NOMO-1 treated with dmso at 0.1 percent for 144 hours (cell line): ENCODE measurements at regions not wholly inside any gene's neighbourhood (a gene's known extent, or its start where the extent isn't known, plus 50 kb on each side); places are given as distances from the start of the nearest gene placed in this dataset.
"Not testable (repeated sequence)": the region's sequence is repeated elsewhere in the genome, so short reads cannot be mapped to it uniquely, and the experiment has no call there.

Experiments used
- DNase-seq: peaks from one replicate; lab custom pipeline; 2025; ENCODE audit not compliant: unreplicated experiment; lab: John Stamatoyannopoulos, UW

DNA sequence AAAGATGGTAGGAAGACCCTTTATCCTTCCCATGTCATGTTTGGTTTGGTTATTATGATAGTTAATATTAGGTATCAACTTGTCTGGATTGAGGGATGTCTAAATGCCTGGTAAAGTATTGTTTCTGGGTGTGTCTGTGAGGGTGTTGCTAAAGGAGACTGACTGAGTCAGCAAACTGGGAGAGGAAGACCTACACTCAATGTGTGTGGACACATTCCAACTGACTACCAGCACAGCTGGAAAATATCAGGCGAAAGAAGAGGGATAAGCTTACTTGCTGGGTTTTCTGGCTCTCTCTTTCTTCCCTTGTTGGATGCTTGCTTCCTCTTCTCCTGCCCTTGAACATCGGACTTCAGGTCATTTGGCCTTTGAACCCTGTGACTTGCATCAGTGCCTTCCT, 1227.6 kb upstream of the EPHA6 start:
- no peak for DNase-seq

DNA sequence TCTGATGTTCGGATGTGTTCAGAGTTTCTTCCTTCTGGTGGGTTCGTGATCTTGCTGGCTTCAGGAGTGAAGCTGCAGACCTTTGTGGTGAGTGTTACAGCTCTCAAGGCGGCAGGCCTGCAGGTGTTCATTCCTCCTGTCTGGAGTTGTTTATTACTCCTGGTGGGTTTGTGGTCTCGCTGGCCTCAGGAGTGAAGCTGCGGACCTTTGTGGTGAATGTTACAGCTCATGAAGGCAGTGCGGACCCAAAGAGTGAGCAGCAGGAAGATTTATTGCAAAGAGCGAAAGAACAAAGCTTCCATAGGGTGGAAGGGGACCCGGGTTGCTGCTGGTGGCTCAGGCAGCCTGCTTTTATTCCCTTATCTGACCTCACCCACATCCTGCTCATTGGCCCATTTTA, 1226.8 kb upstream of the EPHA6 start:
- not testable (repeated sequence) for DNase-seq

DNA sequence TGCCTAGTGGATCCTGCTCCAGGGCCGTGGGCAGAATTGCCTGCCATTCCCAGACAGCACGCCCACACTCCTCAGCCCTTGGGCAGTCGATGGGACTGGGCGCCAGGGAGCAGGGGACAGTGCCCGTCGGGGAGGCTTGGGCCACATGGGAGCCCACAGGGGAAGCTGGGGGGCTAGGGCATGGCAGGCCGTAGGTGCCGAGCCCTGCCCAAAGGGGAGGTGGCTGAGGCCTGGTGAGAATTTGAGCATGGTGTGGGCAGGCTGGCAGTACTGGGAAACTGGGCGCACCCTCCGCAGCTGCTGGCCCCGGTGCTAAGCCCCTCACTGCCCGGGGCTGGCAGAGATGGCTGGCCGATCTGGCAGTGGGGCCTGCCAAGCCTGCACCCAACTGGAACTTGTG, 1225.9 kb upstream of the EPHA6 start:
- DNase-seq = no peak

DNA sequence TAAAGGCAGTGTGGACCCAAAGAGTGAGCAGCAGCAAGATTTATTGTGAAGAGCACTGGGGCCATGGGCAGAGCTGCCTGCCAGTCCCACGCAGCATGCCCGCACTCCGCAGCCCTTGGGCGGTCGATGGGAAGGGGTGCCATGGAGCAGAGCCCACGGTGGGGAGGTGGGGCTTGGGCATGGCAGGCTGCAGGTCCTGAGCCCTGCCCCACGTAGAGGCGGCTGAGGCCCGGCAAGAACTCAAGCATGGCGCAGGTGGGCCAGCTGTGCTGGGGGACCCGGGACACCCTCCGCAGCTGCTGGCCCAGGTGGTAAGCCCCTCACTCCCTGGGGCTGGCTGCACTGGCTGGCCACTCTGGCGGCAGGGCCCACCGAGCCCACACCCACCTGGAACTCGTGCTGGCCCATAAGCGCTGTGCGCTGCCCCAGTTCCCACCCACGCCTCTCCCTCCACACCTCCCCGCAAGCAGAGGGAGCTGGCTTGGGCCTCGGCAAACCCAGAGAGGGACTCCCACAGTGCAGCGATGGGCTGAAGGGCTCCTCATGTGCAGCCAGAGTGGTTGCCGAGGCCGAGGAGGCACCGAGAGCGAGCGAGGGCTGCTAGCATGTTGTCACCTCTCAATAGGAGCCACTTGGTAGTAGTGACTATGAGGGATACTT, 1218.8 kb upstream of the EPHA6 start:
- DNase-seq = no peak

DNA sequence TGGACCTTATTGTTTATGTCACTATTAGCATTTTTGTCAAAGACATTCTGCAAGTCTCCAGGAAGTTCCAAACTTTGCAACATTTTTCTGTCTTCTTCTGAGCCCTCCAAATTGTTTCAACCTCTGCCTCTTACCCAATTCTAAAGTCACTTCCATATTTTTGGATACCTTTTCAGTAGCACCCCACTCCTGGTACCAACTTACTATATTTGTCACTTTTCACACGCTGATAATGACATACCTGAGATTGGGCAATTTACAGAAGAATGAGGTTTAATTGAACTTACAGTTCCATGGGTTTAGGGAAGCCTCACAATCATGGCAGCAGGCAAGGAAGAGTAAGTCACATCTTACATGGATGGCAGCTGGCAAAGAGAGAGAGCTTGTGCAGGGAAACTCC, 1206.5 kb upstream of the EPHA6 start:
- DNase-seq = no peak

DNA sequence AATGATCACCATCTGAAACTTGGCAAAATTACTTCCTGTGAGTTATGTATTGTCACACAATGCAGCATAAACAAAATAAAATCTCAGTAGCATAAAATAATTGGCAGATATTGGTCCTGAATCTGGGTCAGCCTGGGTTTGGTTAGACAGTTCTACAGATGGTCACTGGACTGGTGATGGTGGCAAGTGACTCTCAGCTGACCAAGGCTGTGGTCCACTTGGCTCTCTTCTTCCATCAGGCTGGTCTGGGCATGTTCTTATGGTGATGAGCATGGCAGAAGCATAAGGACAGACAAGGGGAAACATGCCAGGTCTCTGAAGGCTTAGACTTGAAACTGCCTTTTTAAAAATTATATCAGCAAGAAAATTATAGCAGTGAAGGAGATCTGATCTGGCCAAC, 1205.0 kb upstream of the EPHA6 start:
- DNase-seq = no peak

DNA sequence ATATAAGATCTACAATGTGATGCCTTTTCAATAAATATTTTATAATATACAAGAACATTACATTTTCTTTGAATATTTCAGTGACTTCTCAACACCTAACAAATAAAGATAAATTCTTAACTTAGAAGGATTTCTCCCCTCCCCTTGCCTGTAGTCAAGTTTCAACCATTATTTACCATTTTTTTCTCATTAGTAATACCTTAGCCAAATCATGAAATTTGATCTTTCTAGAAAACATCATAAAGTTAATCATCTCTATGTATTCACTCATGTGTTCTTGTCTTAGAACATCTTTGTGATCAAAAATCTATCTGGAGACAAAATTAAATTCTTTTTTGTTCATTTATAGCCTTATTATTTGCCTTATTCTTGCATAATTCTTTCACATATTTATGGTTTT, 1201.8 kb upstream of the EPHA6 start:
- DNase-seq = no peak

DNA sequence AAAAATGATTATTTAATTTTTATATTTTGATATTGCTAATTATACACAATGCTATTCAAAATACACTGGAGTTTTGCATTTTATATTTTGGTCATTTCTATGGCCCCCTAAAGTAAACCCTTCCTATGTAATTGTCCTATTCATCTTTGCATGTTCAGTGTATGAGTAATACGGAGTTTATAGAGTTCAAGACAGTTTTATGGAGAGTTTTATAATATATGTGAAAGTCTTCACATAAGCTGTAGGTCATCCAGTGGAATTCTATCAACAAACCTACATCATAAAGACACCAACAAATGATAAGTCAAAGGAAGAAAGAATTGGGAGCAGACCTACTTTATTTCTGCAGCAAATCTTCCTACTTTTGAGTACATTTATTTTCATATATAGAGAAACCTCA, 1200.4 kb upstream of the EPHA6 start:
- no peak for DNase-seq

DNA sequence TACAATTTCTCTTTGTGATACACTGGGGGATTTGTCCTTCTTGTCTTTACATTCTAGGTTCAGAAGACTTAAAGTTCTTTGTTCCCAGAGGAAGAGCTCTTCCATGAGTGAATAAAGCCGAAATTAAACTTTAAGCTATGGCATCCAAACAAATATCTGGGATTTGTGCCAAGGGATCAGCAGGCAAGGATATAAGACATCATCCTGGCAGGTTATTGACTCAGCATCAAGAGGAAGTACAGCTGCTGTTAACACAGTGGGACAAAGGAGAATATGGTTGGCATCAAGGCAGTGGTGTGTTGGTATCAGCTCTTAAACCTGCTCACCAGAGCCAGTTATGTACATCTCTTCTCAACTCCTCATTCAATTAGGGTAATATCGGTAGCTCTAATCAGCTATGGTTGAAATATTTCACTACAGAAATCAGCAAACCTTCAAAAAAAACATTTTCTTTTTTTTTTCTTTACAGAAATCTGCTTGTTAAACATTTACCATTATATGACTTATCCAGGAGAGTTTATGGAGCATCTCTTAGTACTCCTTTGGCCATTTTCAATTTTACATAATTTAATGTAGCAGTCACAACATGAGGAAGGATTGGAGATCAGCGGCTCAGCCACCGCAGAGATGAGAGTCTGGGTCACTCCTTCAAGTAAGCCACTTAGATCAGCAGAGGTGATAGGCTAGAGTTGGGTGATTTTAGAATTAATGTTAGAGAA, 1198.6 kb upstream of the EPHA6 start:
- DNase-seq = no peak

DNA sequence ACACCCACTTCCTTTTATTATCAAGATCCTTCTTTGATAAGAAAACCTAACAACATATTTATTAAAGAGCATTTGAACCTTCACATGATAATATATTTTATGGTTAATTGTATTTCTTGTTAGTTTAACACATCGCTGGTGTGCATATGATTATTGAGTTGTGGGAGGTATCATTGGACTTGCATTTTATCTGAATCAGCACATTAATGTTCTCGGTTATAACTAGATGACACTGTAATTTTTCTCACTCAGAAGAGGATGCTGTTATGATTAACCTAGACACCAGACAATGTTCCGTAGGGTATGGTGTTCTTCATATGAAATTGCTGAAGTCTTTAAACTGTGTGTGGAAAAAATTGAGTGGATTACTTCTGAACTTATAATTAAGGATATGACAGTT, 1188.3 kb upstream of the EPHA6 start:
- no peak for DNase-seq

DNA sequence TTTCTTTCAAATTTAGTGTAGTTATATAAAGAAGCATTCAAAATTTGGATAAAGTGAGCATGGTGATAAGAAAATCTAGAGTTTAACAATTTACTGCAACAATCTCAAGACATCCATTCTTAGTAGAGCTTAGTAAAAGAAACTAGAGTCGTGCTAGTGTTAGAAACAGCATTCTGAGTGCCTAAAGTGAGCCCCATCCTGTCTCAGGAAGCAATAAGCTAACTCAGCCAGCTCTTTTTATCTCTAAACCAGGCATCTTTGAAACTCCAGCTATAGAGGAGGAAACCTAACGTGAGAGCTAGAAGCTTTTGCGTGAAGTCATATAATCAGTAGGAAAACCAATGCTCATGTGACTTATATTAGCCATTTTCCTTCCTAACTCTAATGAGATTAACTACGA, 1187.1 kb upstream of the EPHA6 start:
- DNase-seq = no peak

DNA sequence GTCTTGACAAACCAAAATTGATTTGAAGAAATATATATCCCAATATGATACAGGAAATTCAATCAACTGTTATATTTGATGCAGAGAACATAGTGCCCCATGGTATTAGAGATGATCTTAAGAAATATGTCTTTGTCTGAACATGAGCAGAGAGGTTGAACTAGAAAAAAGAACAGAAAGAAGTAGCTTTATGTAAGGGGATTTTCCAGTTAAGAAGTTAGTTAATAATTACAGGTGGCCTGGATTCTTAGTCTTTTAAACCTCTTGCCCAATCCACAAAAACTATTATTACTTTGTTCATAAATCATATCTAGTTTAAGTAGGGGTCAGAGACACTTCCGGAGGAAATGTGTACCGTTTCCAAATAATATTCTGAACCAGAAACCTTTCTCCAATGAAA, 1186.7 kb upstream of the EPHA6 start:
- DNase-seq = no peak

DNA sequence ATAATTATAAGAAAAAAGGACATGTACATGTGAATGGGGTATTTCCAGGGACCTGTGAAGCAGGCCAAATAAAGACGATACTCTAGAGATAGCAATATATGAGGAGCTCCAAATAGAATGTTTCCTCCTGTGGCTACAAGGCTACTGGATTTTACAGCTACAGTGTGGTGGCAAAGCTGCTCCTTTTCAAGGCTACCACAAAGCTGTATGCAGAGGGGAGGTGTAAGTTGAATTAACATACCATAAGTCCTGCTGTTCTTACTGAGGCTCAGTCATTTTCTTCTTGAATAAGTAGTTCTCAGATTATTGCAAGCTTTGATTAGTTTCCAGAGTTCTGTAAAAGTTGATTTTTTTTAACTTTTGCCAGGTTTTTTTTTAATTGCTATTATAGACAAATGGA, 1184.6 kb upstream of the EPHA6 start:
- DNase-seq = no peak

DNA sequence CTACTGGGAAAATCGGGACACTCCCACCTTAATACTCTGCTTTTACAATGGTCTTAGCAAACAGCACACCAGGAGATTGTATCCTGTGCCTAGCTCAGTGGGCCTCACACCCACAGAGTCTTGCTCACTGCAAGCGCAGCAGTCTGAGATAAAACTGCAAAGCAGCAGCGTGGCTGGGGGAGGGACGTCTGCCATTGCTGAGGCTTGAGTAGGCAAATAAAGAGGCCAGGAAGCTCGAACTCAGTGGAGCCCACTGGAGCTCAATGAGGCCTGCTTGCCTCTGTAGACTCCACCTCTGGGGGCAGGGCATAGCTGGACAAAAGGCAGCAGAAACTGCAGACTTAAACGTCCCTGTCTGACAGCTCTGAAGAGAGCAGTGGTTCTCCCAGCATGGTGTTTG, 1169.1 kb upstream of the EPHA6 start:
- DNase-seq = no peak

DNA sequence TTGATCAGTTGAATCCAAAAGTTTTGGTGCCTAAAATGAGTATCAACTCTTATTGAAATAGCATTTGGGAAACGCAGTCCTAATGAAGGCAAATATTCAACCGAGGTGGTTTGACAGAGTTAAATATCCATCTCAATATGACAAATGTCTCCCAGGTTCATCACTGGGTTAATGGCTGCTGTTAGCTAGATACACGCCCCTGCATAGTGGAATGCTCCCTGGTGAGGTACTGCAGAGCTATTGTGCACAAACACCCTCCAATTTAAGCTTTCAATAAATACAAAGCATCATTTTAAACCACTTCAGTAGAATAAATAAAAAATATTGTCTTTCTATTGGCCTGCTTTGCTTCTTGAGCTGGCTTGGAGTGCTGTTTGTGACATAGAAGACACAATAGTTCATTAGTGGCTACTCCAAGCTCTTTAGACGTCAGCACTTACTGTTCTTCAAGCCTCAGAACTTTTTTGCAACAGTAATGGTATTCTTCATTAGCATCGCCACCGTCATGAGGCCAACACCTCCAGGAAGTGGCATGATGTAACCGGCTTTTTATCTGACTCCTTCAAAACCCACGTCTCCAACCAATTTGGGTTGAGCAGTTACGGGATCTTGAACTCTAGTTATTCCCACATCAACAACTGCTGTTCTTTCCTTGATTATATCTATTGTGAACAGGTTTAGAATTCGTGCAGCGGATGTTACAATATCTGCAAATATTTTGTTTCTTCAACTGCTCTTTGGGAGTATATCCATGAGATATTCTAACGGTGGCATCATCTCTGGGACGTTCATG, 1159.6 kb upstream of the EPHA6 start:
- no peak for DNase-seq

DNA sequence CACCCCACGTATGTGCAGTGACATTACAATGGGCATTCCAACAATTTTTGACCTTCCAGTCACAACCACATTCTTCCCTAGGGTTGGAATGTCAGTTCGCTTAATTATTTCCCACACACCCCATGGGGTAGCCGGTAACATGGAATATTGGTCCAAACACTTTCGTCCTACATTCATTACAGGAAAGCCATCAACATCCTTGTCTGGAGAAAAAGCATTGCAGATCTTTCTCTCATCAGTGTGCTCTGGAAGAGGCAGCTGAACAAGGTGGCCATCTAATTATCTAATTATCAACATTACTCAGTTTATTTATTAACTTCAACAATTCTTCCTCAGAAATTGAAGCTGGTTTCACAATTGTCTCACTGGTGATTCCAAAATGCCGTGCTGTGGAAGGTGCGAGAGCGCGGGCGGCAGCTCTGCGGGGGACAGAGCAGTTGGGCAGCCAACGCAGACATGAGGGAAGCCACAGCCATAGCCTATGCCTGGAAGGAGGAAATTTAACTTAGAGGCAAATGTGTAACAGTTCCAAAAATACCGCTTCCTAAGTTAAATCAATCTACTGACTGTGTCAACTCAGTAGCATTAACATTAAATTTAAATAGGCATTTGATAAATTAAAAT, 1158.9 kb upstream of the EPHA6 start:
- no peak for DNase-seq

DNA sequence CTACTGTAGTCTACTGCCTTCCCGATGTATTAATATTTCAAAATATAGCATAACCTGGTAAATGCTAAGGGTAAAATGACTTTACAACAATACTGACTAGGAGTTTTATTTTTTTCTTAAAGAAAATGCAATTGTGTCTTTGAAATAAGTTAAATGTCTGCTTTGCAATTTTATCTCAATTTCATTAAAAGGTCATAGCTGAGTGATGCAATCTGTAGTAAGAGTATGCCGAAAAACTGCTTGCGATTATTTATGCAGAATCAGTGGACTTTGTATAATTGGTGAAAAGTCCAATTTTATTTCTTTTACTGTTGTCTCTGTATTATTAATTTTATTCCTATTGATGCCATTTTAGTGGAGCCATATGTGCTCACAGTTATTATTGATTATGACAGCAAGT, 1143.6 kb upstream of the EPHA6 start:
- DNase-seq = no peak

DNA sequence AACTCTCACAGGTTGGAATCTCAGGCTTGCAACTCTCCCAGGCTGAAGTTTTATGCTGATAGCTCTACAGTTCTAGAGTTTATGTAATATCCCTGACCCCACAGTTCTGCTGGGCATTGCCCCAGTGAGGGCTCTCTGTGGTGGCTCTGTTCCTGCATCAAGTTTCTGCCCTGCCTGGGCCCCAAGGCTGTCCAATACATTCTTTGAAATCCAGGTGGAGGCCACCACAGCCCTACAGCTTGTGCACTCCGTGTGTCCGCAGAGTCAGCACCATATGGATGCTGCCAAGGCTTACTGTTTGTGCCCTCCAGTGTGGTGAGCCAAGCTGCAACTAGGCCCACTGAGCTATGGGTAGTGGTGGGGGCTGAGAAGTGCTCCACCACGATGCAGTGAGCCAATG, 1141.2 kb upstream of the EPHA6 start:
- DNase-seq = no peak

DNA sequence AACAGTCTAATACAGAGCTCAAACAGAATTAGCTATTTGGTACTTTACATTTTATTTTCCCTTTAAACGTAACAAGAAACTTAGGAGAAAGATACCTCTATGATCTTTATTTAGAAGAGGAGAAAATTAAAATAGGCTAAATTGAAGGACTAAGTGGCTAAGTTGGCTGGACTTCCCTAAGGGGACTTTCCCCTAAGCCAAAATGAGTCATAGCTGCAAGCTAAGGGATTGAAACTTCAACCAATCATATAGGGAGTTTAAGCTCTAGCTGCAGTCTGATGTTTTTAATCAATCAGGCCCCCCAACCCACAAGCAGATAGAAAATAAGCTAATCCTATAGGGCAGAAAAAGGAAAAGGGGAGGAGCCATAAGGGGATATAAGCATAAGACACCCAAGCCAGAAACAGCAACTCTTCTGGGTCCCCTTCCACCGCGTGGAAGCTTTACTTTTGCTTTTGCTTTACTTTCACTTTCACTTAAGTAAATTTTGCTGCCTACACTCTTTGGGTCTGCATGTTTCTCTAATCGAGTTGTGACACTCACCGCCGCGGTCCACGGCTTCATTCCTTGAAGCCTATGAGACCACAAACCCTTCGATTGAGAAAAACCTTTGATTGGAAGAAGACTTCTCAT, 1108.5 kb upstream of the EPHA6 start:
- no peak for DNase-seq

DNA sequence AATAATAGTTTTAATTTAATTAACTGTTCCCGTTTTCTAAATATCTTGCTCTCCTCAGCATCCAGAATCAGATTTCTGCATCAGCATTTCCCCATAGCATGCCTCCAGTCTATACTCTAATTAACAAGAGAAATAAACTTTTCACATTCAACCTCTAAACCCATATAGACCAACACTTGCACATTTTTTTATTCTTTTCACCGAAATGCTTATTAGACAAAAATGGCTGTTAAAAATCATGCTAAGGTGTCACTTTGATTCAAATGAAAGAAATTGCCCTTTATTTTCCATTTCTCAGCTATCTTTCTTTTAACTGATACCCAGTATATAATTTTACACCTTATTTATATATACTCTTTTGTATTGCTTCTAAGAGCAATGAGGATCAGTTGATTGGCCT, 1107.1 kb upstream of the EPHA6 start:
- no peak for DNase-seq

DNA sequence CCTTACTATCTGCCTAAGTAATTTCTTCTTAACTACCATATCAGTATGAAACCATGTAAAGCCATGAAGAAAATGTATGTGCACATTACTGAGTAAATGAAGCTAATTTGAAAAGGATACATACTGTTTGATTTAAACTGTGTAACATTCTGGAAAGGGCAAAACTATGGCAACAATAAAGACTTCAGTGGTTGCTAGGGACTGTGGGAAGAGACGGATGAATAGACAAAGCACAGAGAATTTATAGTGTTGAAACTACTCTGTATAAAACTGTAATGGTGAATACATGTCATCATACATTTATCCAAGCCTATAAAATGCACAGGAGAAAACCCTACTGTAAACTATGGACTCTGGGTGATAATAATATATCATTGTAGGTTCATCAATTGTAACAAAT, 1103.7 kb upstream of the EPHA6 start:
- no peak for DNase-seq
